Smooth muscle cell (in vitro differentiated cells): ENCODE measurements at regions not wholly inside any gene's neighbourhood (a gene's known extent, or its start where the extent isn't known, plus 50 kb on each side); places are given as distances from the start of the nearest gene placed in this dataset.
"Not testable (repeated sequence)": the region's sequence is repeated elsewhere in the genome, so short reads cannot be mapped to it uniquely, and the experiment has no call there.

Experiments used
- DNase-seq: peaks from one replicate; lab custom pipeline; 2025; ENCODE audit not compliant: unreplicated experiment; lab: John Stamatoyannopoulos, UW
- H2AFZ ChIP-seq: fragments of 200-600 bp; sonication (generic); 2 replicates; pipeline ENCODE4 v1.6.0; 2016; ENCODE audit warnings: antibody characterized with exemption, low read depth, mild to moderate bottlenecking
- H3F3A ChIP-seq: fragments of 200-600 bp; sonication (generic); 2 replicates; pipeline ENCODE4 v1.6.0; 2017; ENCODE audit warnings: antibody characterized with exemption, low read depth
- H3K27ac ChIP-seq: fragments of 200-600 bp; sonication (generic); 2 replicates; pipeline ENCODE4 v1.5.1; 2016; ENCODE audit warnings: low read depth, mild to moderate bottlenecking
- H3K27me3 ChIP-seq: fragments of 200-600 bp; sonication (generic); 2 replicates; pipeline ENCODE4 v1.6.1; 2016; ENCODE audit warnings: low read depth, mild to moderate bottlenecking
- H3K36me3 ChIP-seq: fragments of 200-600 bp; sonication (generic); 2 replicates; pipeline ENCODE4 v1.5.1; 2016; ENCODE audit warnings: low read depth
- H3K4me1 ChIP-seq: fragments of 200-600 bp; sonication (generic); 2 replicates; pipeline ENCODE4 v1.5.1; 2016; ENCODE audit warnings: low read depth
- H3K4me2 ChIP-seq: fragments of 200-600 bp; sonication (generic); 2 replicates; pipeline ENCODE4 v1.6.0; 2016; ENCODE audit warnings: mild to moderate bottlenecking
- H3K4me3 ChIP-seq: fragments of 200-600 bp; sonication (generic); 2 replicates; pipeline ENCODE4 v1.5.1; 2016; ENCODE audit warnings: mild to moderate bottlenecking
- H3K79me2 ChIP-seq: fragments of 200-600 bp; sonication (generic); 2 replicates; pipeline ENCODE4 v1.6.0; 2016; ENCODE audit warnings: low read depth, mild to moderate bottlenecking
- H3K9ac ChIP-seq: fragments of 200-600 bp; sonication (generic); 2 replicates; pipeline ENCODE4 v1.6.0; 2016; ENCODE audit warnings: low read depth
- H3K9me3 ChIP-seq: fragments of 200-600 bp; sonication (generic); replicated peaks from 2 replicates; pipeline ENCODE4 v1.5.1; 2016; ENCODE audit warnings: low read depth
- H4K20me1 ChIP-seq: fragments of 200-600 bp; sonication (generic); 2 replicates; pipeline ENCODE4 v1.6.0; 2016; ENCODE audit warnings: low read depth
- WGBS: methylation state at CpG from one replicate; pipeline ENCODE4 v1.1.7; 2016; ENCODE audit warnings: low lambda C conversion rate; 5-methylcytosine and 5-hydroxymethylcytosine counted together
- TF ChIP-seq, protein P1 (sequence below): fragments of 200-600 bp; sonication (generic); IDR thresholded peaks from 2 replicates; pipeline ENCODE4 v1.5.1; 2017; ENCODE audit warnings: borderline replicate concordance, mild to moderate bottlenecking, antibody characterized with exemption; ENCODE audit not compliant: insufficient read depth, poor library complexity, severe bottlenecking

DNA sequence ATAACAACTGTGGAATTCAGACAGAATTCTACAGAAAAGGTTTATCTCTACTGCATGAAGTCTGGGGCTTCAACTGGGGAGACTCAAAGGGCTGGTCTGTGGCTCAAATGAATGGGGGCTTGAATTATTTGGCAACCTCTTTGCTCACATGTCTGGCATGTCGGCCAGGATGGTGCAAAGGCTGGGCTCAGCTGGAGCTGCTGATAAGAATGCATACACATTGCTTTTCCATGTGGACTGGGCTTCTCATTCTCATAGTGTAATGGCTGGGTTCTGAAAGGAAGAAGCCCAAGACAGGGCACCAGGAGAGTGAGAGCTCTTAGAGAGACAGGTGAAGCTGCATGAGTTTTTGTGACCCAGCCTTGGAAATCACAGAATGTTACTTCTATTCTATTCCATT is 194.3 kb upstream of the SGO1 start:
- no peaks in the 10 kb centered on the region for H3K27me3 ChIP-seq
- H3K79me2 ChIP-seq = no peaks in the 10 kb centered on the region
- TF ChIP-seq, protein P1, sequence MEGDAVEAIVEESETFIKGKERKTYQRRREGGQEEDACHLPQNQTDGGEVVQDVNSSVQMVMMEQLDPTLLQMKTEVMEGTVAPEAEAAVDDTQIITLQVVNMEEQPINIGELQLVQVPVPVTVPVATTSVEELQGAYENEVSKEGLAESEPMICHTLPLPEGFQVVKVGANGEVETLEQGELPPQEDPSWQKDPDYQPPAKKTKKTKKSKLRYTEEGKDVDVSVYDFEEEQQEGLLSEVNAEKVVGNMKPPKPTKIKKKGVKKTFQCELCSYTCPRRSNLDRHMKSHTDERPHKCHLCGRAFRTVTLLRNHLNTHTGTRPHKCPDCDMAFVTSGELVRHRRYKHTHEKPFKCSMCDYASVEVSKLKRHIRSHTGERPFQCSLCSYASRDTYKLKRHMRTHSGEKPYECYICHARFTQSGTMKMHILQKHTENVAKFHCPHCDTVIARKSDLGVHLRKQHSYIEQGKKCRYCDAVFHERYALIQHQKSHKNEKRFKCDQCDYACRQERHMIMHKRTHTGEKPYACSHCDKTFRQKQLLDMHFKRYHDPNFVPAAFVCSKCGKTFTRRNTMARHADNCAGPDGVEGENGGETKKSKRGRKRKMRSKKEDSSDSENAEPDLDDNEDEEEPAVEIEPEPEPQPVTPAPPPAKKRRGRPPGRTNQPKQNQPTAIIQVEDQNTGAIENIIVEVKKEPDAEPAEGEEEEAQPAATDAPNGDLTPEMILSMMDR = no peak
- H3K9ac ChIP-seq = no peak overlapping the region
- H4K20me1 ChIP-seq = no peaks in the 10 kb centered on the region
- H3K4me2 ChIP-seq = no peak overlapping the region
- H3K9me3 ChIP-seq = no peaks in the 10 kb centered on the region
- H3F3A ChIP-seq = no peaks in the 10 kb centered on the region
- H3K4me3 ChIP-seq = no peak overlapping the region
- WGBS = 42% methylated on average over 1 of the region's 1 CpG
- H3K36me3 ChIP-seq = no peaks in the 10 kb centered on the region
- no peak for DNase-seq
- H3K4me1 ChIP-seq = no peaks in the 10 kb centered on the region
- no peak overlapping the region for H2AFZ ChIP-seq
- H3K27ac ChIP-seq = no peak overlapping the region

DNA sequence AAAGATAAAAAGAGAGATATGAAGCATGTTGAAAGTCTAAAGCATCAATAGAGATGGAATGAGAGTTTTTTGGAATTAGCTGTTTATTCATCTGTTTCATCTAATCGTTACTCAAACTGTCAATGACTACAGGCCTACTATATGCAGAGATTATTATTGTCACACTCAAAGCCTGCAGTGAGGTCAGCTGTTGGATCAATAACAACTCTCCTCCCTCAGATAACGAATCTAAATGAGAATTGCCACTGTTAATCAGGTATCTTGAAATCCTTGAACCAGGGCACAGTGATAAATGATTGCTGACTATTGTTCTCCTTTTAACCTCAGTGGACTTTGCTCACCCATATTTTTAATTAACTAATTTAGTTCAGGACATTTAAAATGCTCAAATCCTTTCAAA is 192.3 kb upstream of the SGO1 start:
- Histone ChIP-seq H3K9ac (no peak overlapping the region), H3K79me2 (no peaks in the 10 kb centered on the region), H3K36me3 (no peaks in the 10 kb centered on the region), H3K9me3 (no peaks in the 10 kb centered on the region), H3K27me3 (no peaks in the 10 kb centered on the region), H3K4me1 (no peaks in the 10 kb centered on the region), H2AFZ (no peak overlapping the region), H3F3A (no peaks in the 10 kb centered on the region), H4K20me1 (no peaks in the 10 kb centered on the region), H3K4me3 (no peak overlapping the region), H3K4me2 (no peak overlapping the region), H3K27ac (no peak overlapping the region)
- no peak for DNase-seq
- TF ChIP-seq, protein P1 = no peak
- WGBS = 78% methylated on average over 2 of the region's 2 CpGs

DNA sequence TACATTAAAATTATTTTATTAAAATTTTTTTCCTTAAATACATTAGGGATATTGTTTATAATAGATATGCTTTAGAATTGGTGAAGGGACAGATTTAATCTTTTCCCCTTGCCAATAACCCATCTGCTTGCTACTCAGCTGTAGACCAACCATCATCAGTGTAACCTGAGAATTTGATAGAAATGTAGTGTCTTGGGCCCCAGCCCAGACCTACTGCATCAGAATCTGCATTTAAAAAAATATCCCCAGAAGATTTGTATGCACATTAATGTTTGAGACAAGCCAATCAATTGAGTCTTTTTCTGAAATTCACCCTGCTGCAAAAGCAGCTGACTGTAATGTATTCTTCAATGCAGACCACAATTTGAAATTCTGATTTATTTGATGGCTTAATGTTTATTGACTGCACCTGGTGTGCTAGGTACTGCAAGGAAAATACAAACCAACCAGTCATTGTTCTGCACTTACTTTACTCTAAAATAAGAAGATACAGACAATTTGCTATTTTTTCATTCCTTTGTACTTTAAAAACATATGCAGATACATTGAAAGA is 190.7 kb upstream of the SGO1 start:
- Histone ChIP-seq H2AFZ (no peak overlapping the region), H3K36me3 (no peaks in the 10 kb centered on the region), H3K9me3 (no peaks in the 10 kb centered on the region), H3K4me2 (no peak overlapping the region), H3K27ac (no peak overlapping the region), H3K4me1 (no peaks in the 10 kb centered on the region), H3K9ac (no peak overlapping the region), H3K27me3 (no peaks in the 10 kb centered on the region), H3K4me3 (no peak overlapping the region), H3K79me2 (no peaks in the 10 kb centered on the region), H3F3A (no peaks in the 10 kb centered on the region), H4K20me1 (no peaks in the 10 kb centered on the region)
- no peak for DNase-seq
- TF ChIP-seq, protein P1 = no peak

DNA sequence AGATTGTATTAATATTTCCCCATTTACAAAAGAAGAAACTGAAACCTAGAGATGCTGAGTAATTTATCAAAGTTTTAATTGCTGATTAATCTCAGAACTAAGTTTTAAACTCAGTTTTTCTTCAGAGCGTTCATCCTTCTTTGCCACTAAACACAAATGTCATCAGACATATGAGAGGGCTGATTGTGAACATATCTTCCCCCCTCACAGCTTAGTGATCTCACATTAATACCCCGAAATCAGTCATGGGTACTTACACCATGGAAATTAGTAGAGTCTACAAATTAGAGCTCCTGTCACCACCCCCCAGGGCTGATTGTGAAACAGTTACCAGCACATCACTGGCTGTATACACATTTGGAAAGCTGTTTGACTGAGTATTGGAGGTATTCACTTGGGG is 189.3 kb upstream of the SGO1 start:
- no peak overlapping the region for H3K27ac ChIP-seq
- no peaks in the 10 kb centered on the region for H3K79me2 ChIP-seq
- no peaks in the 10 kb centered on the region for H3K4me1 ChIP-seq
- no peak overlapping the region for H3K4me3 ChIP-seq
- no peaks in the 10 kb centered on the region for H3K9me3 ChIP-seq
- H4K20me1 ChIP-seq = no peaks in the 10 kb centered on the region
- no peaks in the 10 kb centered on the region for H3K27me3 ChIP-seq
- H3K9ac ChIP-seq = no peak overlapping the region
- H3K36me3 ChIP-seq = no peaks in the 10 kb centered on the region
- no peak overlapping the region for H2AFZ ChIP-seq
- no peaks in the 10 kb centered on the region for H3F3A ChIP-seq
- H3K4me2 ChIP-seq = no peak overlapping the region
- 87% methylated on average over 2 of the region's 2 CpGs for WGBS
- TF ChIP-seq, protein P1 = no peak
- DNase-seq = no peak

DNA sequence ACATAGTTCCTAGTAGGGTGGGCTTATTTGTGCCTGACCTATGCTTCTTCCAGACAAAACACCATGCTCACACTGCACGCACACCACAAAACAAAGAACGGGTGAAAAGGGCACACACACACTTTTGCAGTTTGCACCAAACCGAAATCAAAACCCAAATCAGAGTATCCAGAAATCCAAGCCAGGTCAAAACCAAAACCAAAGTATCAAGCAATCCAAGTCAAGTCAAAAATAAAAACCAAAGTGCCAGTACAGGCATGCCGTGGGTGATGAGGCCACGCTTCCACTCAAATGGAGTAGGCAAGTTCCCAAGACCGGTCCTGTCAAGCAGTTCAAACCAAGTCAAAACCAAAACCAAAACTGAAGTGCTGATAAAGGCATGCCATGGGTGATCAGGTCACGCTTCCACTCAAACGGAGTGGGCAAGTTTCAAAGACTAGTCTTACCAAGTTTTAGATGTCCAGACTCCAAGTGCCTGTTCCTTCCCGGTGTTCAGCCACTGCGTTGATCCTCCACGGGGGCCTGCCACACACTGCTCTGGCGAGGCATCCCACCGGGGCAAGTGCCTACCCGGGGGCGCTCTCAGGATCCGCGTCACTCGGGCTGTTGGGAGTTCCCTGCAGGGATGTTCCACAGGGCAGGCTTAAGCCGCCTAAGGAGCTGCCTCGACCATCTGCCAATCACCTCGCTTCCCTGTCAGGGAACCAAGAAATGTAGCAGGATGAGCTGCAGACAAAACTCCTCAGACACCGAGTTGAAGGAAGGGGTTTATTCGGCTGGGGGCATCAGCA is 184.5 kb upstream of the SGO1 start:
- H3K36me3 ChIP-seq, H3K27ac ChIP-seq, H3K4me3 ChIP-seq, H3K27me3 ChIP-seq, DNase-seq, H4K20me1 ChIP-seq, H2AFZ ChIP-seq, H3K4me2 ChIP-seq, H3F3A ChIP-seq, H3K79me2 ChIP-seq, H3K9ac ChIP-seq, H3K9me3 ChIP-seq, H3K4me1 ChIP-seq: not testable (repeated sequence)
- WGBS = 94% methylated on average over 23 of the region's 23 CpGs
